ENCODE measurements at regions not wholly inside any gene's neighbourhood (a gene's known extent, or its start where the extent isn't known, plus 50 kb on each side); places are given as distances from the start of the nearest gene placed in this dataset.

DNA sequence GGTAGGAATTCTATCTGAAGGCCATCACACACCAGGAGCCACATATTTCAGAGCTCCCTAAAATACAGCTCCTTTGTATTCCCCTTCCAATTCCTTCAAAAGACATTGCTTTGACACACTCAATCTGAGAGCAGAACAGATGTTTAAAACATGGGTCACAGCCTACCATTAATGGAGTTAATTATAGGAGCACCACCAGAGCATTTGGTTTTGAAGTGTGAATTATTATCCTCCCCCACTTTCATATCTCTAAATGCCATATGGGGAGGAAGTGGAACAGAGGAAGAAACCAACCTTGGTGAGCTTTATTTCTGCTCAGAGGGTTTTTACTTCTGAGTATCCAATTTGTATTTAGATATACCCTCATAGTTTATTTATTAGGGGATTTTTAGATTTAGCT, 50.7 kb upstream of the TNFRSF21 start:
- no peak for DNase-seq (ENCODE audit: low read depth)

DNA sequence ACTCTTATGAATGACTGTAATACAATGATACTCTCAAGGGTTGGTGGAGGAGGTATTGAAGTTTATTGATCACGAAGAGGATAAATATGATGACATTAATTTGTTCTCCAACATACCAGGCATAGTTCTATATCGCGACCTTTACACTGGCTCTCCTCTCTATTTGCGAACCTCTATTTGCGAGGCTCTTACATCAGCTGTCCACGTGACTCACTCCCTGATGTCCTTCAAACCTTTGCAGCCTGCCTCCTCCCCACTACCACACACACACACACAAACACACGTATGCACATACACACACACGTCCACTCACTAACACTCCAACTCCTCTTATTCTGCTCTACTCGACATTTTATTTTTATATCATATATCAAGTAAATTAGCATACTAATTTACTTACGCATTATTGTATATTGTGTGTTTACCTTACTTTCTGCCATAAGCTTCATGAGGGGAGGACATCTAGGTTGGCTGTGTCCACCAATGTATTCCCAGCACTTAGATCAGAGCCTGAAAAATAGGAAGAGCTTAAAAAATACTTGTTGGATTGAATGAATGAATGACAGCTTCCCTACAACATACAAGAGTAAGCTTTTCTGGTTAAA, 53.3 kb upstream of the TNFRSF21 start:
- DNase-seq (ENCODE audit: low read depth) = no peak

DNA sequence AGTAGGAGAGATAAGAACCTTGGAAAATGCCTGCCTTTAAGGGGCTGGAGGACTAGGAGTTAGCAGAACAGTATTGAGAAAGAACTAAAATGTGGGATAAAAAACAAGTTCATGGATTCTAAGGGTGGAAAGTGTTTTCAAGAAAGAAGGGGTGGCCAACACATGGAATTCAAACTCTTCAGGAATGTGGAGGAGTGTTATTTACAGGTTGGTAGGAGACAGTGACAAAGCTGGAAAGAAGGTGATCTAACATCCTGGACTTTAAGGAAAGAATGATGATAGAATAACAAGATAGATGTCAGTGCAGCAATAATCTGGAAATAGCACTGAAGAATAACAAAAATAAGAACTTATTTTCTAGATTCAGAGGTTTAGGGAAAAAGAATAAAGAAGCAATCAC, 54.0 kb upstream of the TNFRSF21 start:
- no peak for DNase-seq (ENCODE audit: low read depth)

DNA sequence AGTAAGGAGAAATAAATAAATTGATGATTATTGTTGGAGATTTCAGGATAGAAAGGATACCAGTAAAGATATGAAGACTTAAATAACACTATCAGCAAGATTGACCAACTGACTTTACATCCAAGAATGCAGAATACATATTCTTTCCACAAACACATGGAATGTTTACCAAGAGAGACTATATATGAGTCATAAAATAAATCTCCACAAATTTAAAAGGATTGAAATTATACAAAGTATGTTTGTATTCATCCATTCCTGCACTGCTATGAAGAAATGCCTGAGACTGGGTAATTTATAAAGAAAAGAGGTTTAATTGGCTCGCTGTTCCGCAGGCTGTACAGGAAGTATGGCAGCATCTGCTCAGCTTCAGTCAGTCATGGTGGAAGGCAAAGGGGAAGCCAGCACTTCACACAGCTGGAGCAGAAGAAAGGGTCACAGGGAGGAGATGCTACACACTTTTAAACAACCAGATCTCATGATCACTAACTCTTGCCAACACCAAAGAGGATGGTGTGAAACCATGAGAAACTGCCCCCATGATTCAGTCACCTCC, 56.7 kb upstream of the TNFRSF21 start:
- no peak for DNase-seq (ENCODE audit: low read depth)

DNA sequence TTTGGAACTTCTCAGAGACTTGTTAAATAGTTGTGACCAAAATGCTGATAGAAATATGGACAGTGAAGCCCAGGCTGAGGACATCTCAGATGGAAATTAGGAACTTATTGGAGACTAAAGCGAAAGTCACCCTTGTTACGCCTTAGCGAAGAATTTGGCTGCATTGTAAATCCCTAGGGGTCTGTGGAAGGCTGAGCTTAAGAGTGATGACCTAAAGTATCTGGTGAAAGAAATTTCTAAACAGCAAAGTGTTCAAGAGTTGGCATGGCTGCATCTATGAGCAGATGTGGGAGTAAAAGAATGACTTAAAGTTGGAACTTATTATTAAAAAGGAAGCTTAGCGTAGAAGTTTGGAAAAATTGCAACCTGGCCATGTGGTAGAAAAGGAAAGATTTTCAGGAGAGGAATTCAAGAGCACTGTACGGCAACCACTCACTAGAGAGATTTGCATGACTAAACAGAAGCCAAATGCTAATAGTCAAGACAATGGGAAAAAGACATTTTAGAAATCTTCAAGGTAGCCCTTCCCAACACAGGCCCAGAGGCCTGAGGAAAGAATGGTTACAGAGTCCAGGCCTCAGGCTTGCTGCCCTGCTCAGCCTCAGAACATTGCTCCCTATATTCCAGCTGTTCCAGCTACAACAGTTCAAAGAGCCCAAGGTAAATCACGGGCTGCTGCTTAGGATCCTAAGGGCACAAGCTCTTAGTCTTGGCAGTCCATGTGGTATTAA, 61.6 kb upstream of the TNFRSF21 start:
- no peak for DNase-seq (ENCODE audit: low read depth)

DNA sequence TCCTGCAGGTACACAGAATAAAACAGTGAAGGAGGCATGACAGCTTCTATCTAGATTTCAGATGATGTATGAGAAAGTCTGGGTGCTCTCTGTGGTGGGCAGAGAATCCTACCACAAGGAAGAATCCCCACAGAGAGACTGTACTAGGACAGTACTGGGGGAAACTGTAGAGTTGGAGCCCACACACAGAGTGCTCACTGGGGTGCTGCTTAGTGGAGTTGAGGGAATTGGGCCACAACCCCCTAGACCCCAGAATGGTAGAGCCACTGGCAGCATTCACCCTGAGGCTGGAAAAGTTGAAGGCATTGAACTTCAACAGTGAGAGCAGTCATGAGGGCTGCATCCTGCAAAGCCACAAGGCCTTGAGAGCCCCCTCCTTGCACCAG, 62.2 kb upstream of the TNFRSF21 start:
- DNase-seq (ENCODE audit: low read depth) = no peak

DNA sequence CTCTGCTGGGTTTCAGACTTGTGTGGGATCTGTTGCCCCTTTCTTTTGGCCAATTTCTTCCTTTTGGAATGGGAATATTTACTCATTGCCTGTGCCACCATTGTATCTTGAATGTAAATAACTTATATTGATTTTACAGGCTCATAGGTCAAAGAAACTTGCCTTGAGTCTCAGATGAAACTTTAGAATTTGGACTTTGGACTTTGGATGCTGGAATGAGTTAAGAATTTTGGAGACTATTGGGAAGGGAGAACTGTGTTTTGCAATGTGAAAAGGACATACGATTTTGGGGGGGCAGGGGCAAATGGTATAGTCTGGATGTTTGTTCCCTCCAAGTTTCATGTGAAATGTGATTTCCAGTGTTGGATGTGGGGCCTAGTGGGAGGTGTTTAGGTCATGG, 62.6 kb upstream of the TNFRSF21 start:
- no peak for DNase-seq (ENCODE audit: low read depth)

DNA sequence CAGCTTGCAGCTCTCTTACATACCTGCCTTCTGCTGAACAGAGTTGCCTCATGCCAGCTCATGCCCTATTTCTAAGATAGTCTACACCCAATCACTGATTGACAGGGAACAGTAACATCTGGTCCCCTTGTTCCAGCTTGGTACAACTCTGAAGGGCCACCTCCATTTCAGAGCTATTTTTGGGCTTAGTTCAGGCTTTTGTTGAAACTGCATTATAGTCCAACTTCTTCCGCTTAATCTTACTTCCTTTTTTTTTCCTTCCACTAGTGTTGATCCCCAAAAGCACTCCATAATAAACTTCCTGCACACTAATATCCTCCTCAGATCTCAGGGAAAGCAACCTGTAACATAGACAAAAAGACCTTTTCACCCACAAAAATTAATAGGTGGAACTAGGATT, 65.7 kb upstream of the TNFRSF21 start:
- no peak for DNase-seq (ENCODE audit: low read depth)

DNA sequence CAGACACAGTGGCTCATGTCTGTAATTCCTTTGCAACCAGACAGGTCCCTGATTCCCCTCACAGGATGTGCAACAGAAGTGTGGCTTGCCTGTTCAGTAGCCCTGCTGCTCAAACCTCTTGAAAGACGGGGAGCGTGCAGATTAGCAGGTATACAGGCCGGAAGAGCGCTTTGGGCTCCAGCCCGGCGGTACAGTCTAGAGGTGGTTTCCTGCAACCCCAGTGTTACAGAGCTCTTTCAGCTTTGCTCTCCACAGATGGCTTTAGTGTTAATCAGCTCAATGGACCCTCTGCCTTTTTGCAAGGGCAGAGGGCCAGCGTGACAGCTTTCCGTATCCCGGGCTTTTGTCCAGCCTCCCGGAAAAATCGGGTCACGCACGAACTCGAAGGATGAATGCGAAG, 67.2 kb upstream of the TNFRSF21 start:
- no peak for DNase-seq (ENCODE audit: low read depth)

DNA sequence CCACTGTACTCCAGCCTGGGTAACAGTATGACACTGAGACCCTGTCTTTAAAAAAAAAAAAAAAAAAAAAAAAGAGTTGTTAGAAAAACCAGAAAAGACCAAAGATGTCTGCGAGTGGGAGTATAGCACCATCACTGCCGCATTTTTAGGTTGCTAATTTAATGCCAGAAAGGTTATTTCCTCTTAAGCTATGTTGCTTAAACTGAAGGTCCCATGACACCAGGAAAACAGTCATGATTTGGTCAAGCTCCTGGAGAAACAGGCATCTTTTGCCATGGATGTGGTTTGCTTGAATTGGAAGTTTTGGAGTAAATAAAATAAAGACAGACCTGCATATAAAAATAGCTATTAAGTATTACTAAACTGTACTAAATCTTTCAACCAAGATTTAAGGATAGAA, 68.3 kb upstream of the TNFRSF21 start:
- no peak for DNase-seq (ENCODE audit: low read depth)

DNA sequence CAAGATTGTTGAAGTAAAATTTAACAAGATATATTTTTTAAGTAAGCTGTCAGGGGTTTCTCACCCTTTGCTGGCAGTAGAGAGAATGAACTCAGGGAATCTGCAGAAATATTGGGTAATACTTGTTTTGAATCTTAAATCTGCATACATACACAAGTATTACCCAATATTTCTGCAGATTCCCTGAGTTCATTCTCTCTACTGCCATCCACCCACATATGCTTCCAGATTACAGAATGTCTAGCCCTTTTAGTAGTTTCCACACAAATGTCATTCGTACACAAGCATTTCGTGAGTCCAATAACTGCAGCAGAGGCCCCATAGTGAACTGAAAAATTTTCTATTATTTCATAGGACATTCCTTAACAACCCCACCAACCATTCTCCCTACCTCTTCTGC, 69.6 kb upstream of the TNFRSF21 start:
- DNase-seq (ENCODE audit: low read depth) = no peak

DNA sequence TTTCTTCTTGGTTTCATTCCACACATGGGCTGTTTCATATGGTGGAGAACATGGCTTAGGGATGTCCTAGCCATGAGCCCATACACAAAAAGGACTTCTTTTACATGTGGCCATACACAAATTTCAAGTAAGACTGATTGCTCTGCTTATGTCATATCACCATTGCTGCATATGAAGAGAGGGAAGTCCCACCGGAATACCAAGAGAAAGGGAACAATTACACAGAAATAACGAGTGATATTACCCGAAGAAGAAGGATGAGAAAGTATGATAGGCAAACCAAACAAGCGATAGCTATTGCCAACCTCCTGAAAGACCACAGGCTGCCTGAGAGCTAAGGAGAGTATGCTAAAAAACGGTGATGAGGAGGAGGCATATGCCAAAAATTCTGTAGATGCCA, 70.5 kb upstream of the TNFRSF21 start:
- no peak for DNase-seq (ENCODE audit: low read depth)

DNA sequence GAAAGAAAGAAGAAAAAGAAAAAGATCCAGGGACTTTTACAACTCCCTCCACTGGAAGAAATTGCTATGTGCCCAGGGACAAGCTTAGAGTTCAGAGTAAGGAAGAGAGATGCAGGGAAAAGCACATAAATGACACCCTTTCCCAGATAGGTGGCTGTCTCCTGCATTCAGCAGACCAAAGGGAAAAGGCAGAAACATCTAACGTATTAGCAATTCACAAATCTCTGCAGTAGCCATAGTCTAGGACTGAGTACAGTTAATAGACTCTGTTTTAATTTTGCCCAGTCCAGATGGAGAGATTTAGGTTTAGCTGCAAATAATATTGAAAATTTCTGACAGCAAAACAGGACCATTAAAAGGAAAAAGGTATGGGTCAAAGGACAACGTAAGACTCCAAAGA, 71.3 kb upstream of the TNFRSF21 start:
- DNase-seq (ENCODE audit: low read depth) = no peak

DNA sequence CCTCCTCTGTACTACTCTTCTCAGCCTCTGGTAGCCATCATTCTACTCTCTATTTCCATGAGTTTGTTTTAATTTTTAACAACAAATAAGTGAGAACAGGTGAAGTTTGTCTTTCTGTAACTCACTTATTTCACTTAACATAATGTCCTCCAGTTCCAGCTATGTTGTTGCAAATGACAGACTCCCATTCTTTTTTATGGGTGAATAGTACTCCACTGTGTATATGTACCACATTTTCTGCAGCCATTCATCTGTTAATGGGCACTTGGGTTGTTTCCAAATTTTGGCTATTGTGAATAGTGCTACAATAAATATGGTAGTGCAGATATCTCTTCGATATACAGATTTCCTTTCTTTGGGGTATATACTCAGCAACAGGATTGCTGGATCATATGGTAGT, 73.7 kb upstream of the TNFRSF21 start:
- DNase-seq (ENCODE audit: low read depth) = no peak

DNA sequence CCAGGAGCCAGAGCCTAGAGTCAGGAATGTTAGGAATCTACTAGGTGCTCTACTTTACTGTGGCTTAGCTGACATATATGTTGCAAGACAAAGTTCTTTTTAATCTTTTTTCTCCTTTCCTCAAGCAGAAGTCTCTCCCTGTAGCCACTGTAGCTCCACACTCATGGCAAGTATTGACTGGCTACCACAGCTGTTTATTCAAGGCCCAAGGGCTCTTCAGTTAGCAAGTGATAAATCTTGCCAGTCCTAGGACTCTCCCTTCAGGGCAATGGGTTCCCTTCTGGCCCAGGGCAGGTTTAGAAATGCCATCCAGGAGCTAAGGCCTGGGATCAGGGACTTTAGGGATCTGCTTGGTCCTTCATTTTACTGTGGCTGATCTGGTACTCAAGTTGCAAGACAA, 82.0 kb upstream of the TNFRSF21 start:
- no peak for DNase-seq (ENCODE audit: low read depth)

DNA sequence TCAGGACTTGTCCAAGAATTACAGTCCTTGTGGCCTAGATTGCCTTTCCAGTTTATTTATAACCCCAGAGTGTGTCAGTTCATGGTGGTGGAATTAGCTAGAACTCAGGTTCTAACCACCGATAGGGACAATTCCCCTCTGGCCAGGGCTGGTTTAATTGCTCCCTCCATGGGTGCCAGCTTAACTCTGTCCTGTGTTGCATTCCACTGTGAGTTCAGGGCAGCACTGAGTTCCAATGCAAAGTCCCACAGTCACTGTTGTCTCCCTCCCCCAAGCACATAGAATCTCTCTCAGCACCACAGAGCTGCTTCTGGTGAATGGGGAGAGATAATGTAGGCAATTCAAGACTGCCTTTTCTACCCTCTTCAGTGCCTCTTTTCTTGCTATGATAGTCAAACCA, 82.5 kb upstream of the TNFRSF21 start:
- DNase-seq (ENCODE audit: low read depth) = no peak

DNA sequence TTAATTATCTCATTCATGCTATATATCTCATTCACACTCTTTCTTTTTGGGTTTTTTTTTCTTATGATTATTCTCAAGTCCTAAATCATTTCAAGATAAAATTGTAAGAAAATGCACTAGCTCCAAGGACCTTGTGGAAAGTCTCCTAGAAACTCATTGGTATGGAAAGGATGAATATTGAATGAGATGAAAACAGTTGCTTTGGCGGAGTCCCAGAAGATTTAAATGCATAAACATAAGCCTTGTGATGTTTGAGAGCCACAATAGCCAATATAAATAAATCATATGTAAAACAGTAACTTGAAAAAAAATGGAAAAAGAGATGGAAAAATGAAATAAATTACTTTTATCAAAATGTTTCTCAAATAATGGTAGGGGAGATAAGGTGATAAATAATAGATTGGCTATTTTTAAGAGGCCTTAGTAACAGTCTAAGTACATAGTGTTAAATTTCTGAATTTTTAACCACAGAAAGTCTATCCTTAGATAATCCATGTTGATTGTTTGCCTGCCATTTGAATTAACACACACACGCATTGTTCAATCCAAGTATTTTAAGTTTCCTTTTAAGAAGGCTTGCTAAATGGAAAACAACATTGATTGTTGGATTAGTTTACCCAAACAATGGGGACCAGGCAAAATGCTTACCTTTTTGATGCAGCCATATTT, 81.1 kb upstream of the CD2AP start:
- DNase-seq (ENCODE audit: low read depth) = no peak

DNA sequence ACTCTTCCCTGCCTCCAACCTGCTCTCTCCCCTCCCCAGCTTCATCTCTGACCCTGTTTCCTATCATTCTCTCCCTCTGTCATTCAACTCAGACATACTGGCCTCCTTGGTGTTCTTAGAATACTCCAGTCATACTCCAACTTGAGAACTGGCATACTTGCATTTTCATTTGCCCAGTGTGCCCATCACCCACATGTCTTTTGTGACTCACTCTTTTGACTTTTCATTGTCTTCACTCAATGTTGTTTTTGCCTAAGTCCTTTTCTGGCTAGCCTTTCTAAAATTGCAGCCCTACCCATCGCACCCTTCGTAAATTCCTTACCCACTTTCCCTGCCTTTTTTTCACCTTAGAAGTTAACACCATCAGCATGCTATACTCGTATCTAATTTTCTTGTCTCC, 77.0 kb upstream of the CD2AP start:
- no peak for DNase-seq (ENCODE audit: low read depth)

DNA sequence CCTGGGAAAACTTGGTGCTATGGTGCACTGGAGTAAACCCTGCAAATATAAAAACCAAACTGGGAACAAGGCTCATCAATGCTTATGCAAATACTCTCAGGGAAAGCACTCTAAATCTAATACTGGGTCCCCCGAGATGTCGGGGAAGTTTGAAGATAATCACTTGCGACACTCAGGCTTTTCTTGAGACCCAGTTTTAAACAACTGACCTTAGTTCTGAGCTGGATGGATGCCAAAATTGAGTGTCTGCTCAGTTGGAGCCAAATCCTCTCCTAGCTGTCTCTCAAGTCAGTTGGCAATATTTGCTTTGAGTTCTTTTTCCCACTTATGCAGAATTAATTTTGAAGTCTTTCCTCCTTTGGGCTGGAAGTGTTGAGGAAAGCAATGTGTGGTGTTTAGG, 75.5 kb upstream of the CD2AP start:
- DNase-seq (ENCODE audit: low read depth) = no peak

DNA sequence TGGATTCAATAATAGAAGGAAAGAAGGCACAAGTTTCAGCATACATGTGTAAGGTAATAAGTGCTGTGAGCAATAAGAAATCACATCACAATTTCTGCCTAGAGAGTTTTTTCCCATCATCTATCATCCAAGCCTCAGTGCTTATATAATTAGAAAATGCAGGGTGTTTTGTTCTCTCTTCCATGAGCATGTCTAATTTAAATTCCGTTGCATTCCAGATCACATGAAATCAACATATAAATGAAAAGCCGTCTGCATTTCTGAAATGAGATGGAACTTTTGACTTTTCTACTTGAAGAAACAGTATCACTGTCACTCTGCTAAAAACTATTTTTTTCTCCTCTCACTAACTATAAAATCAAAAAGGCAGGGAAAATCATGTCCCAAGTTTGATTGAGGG, 74.5 kb upstream of the CD2AP start:
- no peak for DNase-seq (ENCODE audit: low read depth)

DNA sequence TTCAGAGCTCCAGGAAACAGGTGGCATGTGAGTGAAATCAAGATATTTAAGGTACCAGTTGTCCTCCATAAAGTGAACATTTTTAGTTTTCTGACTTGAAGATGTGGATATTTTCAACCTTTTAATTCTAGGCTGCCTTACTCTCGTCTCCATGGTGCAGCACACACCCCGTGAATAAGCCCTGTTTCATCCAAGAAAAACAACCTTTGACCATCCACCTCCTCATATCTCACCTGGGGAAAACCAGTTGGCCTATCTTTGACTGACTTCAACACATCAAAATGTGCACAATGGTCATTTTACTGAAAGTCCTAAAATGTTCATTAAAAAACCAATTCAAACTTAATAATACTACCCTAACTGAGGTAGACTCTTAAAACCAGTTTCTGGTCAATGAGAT, 73.8 kb upstream of the CD2AP start:
- DNase-seq (ENCODE audit: low read depth) = no peak

DNA sequence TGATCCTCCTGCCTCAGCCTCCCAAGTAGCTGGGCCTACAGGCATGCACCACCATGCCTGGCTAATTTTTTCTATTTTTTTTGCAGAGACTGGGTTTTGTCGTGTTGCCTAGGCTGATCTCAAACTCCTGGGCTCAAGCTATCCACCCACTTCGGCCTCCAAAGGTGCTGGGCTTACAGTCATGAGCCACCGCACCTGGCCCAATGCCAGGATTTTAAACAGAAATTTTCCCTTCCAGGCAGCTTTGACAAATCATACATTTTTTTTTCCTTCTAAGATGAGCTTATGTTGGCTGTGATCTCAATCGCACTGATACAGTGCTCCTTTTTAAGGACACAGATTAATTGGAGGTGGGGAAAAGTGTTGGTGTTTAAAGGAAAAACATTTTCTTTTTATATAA, 73.2 kb upstream of the CD2AP start:
- no peak for DNase-seq (ENCODE audit: low read depth)

DNA sequence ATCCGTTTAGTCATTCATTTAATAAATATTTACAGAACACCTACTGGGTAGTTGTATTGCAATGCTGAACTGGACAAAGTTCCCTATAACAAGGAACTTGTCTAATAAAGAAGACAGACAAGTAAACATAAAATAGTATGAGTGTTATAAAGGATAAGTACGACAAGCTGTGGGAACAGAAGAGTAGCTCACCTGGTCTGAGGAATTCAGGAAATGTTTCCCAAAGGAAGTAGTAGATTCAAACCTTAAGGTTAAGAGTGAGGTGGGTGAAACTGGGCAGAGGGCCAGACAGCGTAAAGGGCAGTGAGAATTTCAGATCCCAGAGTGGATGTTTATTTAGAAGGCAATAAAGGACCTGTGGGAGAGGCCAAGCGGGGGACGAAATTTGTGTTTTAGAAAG, 72.3 kb upstream of the CD2AP start:
- no peak for DNase-seq (ENCODE audit: low read depth)
